GM19035 (cell line): ENCODE measurements at regions not wholly inside any gene's neighbourhood (a gene's known extent, or its start where the extent isn't known, plus 50 kb on each side); places are given as distances from the start of the nearest gene placed in this dataset.
"Not testable (repeated sequence)": the region's sequence is repeated elsewhere in the genome, so short reads cannot be mapped to it uniquely, and the experiment has no call there.

Experiments used
- ATAC-seq: cut with Tn5 transposase; IDR thresholded peaks from one replicate; pipeline ENCODE4 v1.9.1; 2021; ENCODE audit not compliant: unreplicated experiment

GRCh38 chr14:82861313-82861712 lies 1327.7 kb upstream of the SEL1L start:
- ATAC-seq, result no peak

GRCh38 chr14:82872494-82872893 lies 1338.8 kb upstream of the SEL1L start:
- no peak for ATAC-seq

DNA sequence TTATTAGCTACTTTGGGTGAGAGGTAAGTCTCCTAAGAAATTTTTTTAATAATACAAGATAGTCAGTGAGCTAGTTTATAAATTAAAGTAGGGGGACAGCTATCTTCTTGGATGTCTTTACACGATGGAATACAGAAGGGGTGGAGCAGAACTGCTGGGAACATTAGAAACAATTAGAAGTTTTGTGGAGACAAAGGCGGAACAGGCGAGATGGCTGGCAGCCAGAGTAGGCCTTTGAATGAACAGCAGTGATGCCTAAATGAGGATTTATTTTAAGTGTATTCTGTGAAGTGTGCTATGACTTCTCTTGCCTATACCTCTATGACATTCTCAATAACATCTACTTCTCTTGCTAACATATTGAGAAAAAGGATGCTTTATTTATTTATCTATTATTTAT lies 1345.3 kb upstream of the SEL1L start:
- no peak for ATAC-seq

DNA sequence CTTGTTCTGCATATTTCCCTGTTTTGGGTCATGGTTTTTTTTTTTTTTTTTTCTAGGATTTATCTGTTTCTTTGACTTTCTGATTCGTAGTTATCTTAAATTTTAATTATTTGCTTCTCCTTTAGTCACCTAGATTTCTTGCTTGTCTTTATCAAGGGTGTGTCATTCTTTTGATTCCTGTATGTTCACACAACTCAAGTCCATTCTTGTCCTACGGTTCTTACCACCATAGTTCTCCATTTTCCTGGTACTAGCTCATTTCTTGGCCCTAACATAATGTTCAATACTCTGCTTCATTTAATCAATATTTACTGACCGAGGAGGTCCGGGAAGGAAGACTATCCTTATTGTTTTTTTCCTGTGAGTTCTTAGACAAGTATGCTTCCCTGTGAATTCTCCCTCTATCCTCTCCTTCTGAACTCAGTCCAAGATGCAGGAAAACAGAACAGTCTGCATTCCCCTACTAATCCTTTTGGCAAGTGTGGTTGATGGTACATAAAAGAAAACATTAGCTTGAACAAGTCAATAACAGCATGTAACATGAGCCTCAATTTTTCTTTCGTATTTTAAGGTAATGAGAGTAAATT lies 1346.4 kb upstream of the SEL1L start:
- ATAC-seq, result no peak

DNA sequence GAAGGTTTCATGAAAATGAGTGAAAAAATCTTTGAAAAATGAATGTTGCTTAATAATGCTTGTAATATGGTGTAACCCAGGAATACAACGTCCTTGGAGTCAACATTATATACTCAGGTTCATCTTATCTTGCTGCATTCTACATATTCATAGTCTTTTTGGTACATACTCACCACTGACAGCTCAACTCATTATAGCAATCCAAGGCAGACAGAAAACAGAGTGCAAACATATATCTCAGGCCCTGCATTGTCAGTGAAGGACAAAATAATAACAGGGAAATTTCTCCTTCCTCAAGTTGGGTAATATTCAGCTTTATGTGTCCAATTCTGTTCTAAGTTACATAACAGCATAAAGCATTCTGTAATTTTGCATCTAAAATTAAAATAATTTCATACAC lies 1353.0 kb upstream of the SEL1L start:
- ATAC-seq, result no peak

DNA sequence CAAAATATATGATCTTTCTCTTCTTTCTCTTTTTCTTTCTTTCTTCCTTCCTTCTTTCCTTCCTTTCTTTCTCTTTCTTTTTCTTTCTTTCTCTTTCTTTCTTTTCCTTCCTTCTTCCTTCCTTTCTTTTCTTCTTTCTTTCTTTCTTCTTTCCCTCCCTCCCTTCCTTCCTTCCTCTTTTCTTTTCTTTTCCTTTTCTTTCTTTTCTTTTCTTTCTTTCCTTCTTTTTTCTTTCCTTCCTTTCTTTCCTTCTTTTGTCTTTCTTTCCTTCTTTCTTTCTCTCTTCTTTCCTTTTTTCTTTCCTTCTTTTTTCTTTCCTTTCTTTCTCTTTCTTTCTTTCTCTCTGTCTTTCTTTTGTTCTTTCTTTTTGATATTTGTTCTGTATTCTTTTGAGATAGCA lies 1356.0 kb upstream of the SEL1L start:
- no peak for ATAC-seq

GRCh38 chr14:82896476-82896875 lies 1362.8 kb upstream of the SEL1L start:
- ATAC-seq, result no peak

DNA sequence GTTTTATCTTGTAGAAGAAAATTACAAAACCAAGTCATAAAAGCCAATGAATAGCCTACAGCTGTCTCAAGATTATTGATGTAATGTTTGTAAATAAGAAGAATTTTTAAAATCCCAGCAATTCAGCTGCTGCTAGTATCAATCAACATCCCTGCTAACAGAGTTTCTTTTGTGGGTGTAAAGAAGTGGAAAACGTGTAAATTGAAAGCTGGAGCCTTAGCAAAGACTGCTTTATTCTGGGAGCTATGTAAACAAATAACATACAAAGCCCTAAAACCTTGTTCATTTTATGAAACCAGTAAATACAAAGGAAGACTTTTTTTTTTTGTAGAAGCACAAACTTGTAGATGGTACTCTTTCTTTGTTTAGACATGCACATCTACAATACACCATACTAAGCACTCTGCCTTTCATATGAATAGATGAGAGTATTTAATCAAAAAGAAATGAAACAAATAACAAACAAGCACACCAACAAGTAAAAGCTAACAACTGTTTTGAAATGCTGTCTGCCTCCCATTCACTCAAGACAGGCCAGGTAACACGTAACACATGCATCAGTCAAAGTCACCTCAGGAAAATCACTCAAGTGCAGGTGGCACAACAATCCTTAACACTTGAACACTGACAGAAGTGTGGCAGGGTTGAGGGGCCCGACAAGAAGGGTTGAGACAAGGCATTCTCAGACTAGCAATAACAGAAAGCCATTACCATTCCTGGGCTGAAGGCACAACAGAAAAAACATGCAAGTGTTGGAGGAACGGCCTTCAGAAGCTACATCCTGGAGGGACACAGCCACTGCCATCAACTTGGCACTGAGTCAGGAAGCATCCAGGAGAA lies 1364.0 kb upstream of the SEL1L start:
- ATAC-seq, result no peak

DNA sequence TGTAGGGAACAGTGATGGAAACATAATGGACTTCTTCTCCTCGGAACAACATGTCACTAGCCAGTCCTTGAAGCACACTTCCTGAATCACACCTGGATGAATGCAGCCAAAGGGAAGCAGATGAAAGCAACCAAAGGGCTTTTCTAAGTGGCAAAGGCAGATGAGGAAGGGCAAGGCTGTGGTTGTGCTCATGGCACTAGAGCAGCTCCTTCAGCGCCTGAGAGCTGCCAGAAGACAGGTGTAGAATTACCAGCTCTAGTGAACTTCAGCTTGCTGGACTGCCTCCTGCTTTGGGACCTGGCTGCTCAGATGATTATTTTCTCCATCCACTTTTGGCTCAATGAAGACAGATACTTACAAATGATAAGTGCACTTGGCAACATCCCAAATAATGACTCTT lies 1372.1 kb upstream of the SEL1L start:
- ATAC-seq, result no peak

GRCh38 chr14:82911930-82912329 lies 1378.3 kb upstream of the SEL1L start:
- ATAC-seq, result no peak

GRCh38 chr14:82913396-82913795 lies 1379.7 kb upstream of the SEL1L start:
- ATAC-seq, result no peak

- ATAC-seq, result no peak
These were observed 1381.7 kb upstream of the SEL1L start for GRCh38 chr14:82915381-82915780.

DNA sequence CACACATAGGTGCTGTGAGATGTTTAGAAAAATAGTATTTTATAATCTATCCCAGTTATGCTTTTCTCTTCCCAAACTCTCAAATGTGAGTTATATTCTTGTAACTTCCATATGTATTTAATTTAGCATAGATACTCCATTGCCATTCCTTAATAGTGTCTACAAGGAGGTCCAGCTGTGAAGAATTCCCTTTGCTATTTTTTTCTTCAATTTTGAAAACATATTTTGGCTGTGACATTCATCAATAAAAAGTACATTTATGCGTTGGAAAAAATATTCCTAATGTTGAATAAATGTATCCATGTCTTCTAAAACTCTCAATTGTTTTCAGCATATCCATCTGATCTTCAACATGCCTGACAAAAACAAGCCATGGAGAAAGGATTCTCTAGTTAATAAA lies 1402.0 kb upstream of the SEL1L start:
- ATAC-seq, result no peak

DNA sequence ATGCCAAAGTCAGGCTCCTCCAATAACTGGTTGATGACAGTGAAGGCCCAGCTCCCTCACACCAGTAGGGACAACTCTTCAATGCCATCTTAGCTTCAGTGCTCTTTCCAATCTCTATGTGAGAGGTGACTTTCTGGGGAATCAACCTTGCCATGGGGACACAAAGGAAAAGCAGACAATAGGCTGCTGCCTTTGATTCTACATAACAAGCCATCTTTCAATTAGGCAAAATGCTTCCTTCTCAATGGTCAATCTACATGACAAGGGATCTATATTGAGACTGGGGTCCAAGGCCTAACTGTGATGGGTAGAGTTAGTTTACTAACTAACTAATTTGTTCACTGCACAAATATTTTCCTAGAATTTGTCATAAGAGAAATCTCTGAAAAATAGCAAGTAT lies 1417.5 kb upstream of the SEL1L start:
- no peak for ATAC-seq

- no peak for ATAC-seq
These were observed 1430.1 kb upstream of the SEL1L start for GRCh38 chr14:82963756-82964155.

DNA sequence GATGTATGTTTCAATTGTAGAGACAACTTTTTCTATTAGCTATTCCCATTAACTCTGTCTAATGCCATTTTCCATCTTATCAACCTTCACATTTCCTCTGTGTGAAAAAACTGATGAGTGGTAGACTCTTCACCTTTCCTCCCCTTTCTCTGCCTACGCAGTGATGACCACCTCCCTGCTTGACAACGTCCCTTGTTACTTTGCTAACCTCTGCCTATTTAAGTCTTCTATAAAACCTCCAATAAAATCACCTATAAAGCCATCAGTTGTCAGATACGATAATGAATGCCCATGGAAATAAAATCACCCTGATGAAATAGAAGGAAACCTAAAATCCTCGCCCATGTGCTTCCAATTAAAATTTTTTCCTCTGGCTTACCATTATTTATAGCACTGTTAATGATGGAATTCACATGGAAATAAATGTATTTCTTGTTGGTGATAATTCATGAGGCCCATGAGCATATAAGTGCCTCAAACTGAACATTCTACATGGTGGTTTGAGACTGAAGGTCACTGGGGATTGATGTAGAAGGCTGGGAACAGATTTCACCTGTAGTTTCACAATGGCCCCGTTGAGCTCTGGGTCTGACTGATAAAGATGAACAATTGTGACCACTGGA lies 1454.0 kb upstream of the SEL1L start:
- ATAC-seq, result no peak

DNA sequence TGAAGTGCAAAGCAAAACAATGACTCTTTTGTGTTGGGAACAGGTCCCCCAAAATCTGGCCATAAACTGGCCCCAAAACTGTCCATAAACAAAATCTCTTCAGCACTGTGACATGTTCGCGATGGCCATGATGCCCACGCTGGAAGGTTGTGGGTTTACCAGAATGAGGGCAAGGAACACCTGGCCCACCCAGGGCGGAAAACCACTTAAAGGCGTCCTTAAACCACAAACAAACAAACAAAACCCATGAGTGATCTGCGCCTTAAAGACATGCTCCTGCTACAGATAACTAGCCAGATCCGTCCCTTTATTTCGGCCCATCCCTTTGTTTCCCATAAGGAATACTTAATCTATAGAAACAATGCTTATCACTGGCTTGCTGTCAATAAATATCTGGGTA lies 1460.9 kb upstream of the SEL1L start:
- not testable (repeated sequence) for ATAC-seq

DNA sequence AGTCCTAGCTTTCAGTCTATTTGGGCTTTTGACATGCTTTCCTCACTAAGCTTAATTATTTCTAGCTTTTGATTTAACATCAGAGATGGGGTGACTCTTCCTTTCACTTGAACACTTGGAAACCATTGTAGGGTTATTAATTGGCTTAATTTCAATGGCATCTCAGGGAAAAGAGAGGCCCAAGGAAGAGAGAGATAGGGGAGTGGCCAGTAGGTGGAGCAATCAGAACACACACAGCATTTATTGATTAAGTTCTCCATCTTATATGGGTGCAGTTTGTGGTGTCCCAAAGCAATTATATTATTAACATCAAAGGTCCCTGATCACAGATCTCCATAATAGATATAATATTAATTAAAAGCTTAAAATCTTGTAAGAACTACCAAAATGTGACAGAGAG lies 1466.1 kb upstream of the SEL1L start:
- no peak for ATAC-seq

- no peak for ATAC-seq
These were observed 1470.9 kb upstream of the SEL1L start for GRCh38 chr14:83004456-83005006.

DNA sequence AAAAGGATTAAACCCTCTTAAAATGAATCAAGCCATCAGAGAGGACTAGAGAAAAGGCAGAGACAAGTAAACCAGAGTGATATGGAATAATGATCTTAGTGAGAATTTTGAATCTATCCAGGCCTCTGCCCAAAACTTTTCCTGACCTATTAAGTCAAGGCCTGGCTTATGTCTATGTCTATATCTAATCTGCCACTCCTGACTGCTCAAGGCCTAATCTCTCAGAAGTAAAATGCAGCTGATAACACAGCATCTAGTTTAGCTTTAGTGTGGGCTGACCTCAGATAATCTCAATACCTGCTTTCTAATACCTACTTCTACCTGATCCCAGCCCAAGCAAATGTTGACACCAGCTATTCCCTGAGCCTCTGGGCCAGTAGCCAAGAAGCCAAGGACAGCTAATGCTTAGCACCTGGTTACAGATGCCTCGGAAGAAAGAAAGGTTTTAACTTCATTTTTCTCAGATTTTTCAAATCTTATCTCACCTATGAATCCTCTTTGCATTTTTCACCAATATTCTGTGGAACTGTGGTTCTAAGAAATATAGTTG lies 1472.5 kb upstream of the SEL1L start:
- ATAC-seq, result no peak

GRCh38 chr14:83007052-83007451 lies 1473.4 kb upstream of the SEL1L start:
- not testable (repeated sequence) for ATAC-seq
